SKM-1 (cell line): ENCODE measurements at regions not wholly inside any gene's neighbourhood (a gene's known extent, or its start where the extent isn't known, plus 50 kb on each side); places are given as distances from the start of the nearest gene placed in this dataset.
"Not testable (repeated sequence)": the region's sequence is repeated elsewhere in the genome, so short reads cannot be mapped to it uniquely, and the experiment has no call there.

Source experiments
- DNase-seq: peaks from one replicate; lab custom pipeline; 2025; ENCODE audit not compliant: unreplicated experiment; lab: John Stamatoyannopoulos, UW

- DNase-seq, result no peak
These were observed 303.8 kb downstream of the NPHP4 start for GRCh38 chr1:5688081-5689077.

- DNase-seq, result no peak
These were observed 305.1 kb downstream of the NPHP4 start for GRCh38 chr1:5686925-5687706.

GRCh38 chr1:5686195-5686594 lies 306.0 kb downstream of the NPHP4 start:
- no peak for DNase-seq

GRCh38 chr1:5685446-5686040 lies 306.7 kb downstream of the NPHP4 start:
- no peak for DNase-seq

- DNase-seq, result no peak
These were observed 307.4 kb downstream of the NPHP4 start for GRCh38 chr1:5684791-5685190.

- no peak for DNase-seq
These were observed 308.8 kb downstream of the NPHP4 start for GRCh38 chr1:5683446-5683845.

- DNase-seq, result no peak
These were observed 309.5 kb downstream of the NPHP4 start for GRCh38 chr1:5682626-5683225.

- DNase-seq, result no peak
These were observed 310.6 kb downstream of the NPHP4 start for GRCh38 chr1:5681654-5682053.

GRCh38 chr1:5680600-5680999 lies 311.6 kb downstream of the NPHP4 start:
- no peak for DNase-seq

- DNase-seq, result no peak
These were observed 313.5 kb downstream of the NPHP4 start for GRCh38 chr1:5678759-5679158.

GRCh38 chr1:5672355-5672754 lies 319.9 kb downstream of the NPHP4 start:
- not testable (repeated sequence) for DNase-seq

- DNase-seq, result no peak
These were observed 321.5 kb downstream of the NPHP4 start for GRCh38 chr1:5670590-5671350.

- DNase-seq, result no peak
These were observed 324.5 kb downstream of the NPHP4 start for GRCh38 chr1:5667513-5668325.

GRCh38 chr1:5664906-5665875 lies 327.0 kb downstream of the NPHP4 start:
- DNase-seq, result no peak

- DNase-seq, result no peak
These were observed 328.0 kb downstream of the NPHP4 start for GRCh38 chr1:5664081-5664768.

- no peak for DNase-seq
These were observed 329.5 kb downstream of the NPHP4 start for GRCh38 chr1:5662744-5663126.

GRCh38 chr1:5662086-5662743 lies 330.0 kb downstream of the NPHP4 start:
- DNase-seq, result no peak
